GM18511 (cell line): ENCODE measurements at regions not wholly inside any gene's neighbourhood (a gene's known extent, or its start where the extent isn't known, plus 50 kb on each side); places are given as distances from the start of the nearest gene placed in this dataset.

Source experiments
- ATAC-seq: cut with Tn5 transposase; IDR thresholded peaks from one replicate; pipeline ENCODE4 v1.9.1; 2021; ENCODE audit warnings: mild to moderate bottlenecking, moderate library complexity; ENCODE audit not compliant: unreplicated experiment

GRCh38 chr2:180482696-180483095, 475.6 kb upstream of the CWC22 start:
- no peak for ATAC-seq

GRCh38 chr2:180481998-180482397, 474.9 kb upstream of the CWC22 start:
- no peak for ATAC-seq

GRCh38 chr2:180478883-180479282, 471.8 kb upstream of the CWC22 start:
- no peak for ATAC-seq

GRCh38 chr2:180474716-180475115, 467.6 kb upstream of the CWC22 start:
- no peak for ATAC-seq

GRCh38 chr2:180473456-180473855, 466.4 kb upstream of the CWC22 start:
- no peak for ATAC-seq

GRCh38 chr2:180472133-180472532, 465.0 kb upstream of the CWC22 start:
- ATAC-seq: no peak

GRCh38 chr2:180463608-180464007, 456.5 kb upstream of the CWC22 start:
- no peak for ATAC-seq

GRCh38 chr2:180461761-180462160, 454.7 kb upstream of the CWC22 start:
- no peak for ATAC-seq

- no peak for ATAC-seq
These were observed 449.7 kb upstream of the CWC22 start for GRCh38 chr2:180456801-180457200.

- ATAC-seq: no peak
These were observed 443.7 kb upstream of the CWC22 start for GRCh38 chr2:180450841-180451240.

- no peak for ATAC-seq
These were observed 442.2 kb upstream of the CWC22 start for GRCh38 chr2:180449171-180449915.

- ATAC-seq: no peak
These were observed 439.4 kb upstream of the CWC22 start for GRCh38 chr2:180446492-180446891.

GRCh38 chr2:180443888-180444287, 436.8 kb upstream of the CWC22 start:
- peak; percentile 40 for ATAC-seq

GRCh38 chr2:180442860-180443644, 436.0 kb upstream of the CWC22 start:
- ATAC-seq: peak; percentile 42

- ATAC-seq: no peak
These were observed 412.1 kb upstream of the CWC22 start for GRCh38 chr2:180419212-180419611.

- ATAC-seq: no peak
These were observed 409.5 kb upstream of the CWC22 start for GRCh38 chr2:180416627-180417026.

GRCh38 chr2:180413336-180413735, 406.2 kb upstream of the CWC22 start:
- no peak for ATAC-seq

GRCh38 chr2:180412219-180412618, 405.1 kb upstream of the CWC22 start:
- peak; percentile 53 for ATAC-seq

- peak; percentile 85 for ATAC-seq
These were observed 404.6 kb upstream of the CWC22 start for GRCh38 chr2:180411661-180412060.

GRCh38 chr2:180406687-180407086, 399.6 kb upstream of the CWC22 start:
- ATAC-seq: no peak

- ATAC-seq: peak; percentile 73
These were observed 398.4 kb upstream of the CWC22 start for GRCh38 chr2:180405520-180405919.

GRCh38 chr2:180394305-180394704, 387.2 kb upstream of the CWC22 start:
- no peak for ATAC-seq
